ENCODE measurements at regions not wholly inside any gene's neighbourhood (a gene's known extent, or its start where the extent isn't known, plus 50 kb on each side); places are given as distances from the start of the nearest gene placed in this dataset.

- TF ChIP-seq GABPA (IDR thresholded peaks at IDR 0.05 in 1 of 2, conservative IDR thresholded peaks at IDR 0.05 in 1 of 2), result no peak
- TF ChIP-seq CTCF (IDR thresholded peaks at IDR 0.05; ENCODE audit: low read depth, low read length, missing input control), result no peak
- TF ChIP-seq RAD21 (IDR thresholded peaks at IDR 0.05), result no peak
- no peak for TF ChIP-seq ZBTB33 (IDR thresholded peaks at IDR 0.05)
- no peak for TF ChIP-seq MAX (IDR thresholded peaks at IDR 0.05)
- TF ChIP-seq REST (IDR thresholded peaks at IDR 0.05), result no peak
- TF ChIP-seq ATF3 (IDR thresholded peaks at IDR 0.05), result no peak
- TF ChIP-seq TAF1 (conservative IDR thresholded peaks at IDR 0.05), result no peak
- no peak for TF ChIP-seq JUND (IDR thresholded peaks at IDR 0.05)
- TF ChIP-seq FOXA1 (IDR thresholded peaks at IDR 0.05), result no peak
- TF ChIP-seq EGR1 (IDR thresholded peaks at IDR 0.05; ENCODE audit: low read depth in 2 of 2), result no peak
Measured at GRCh38 chr5:58074717-58075116, 385.2 kb downstream of the PLK2 start.

All from liver (tissue), 3 donors.